ENCODE measurements at regions not wholly inside any gene's neighbourhood (a gene's known extent, or its start where the extent isn't known, plus 50 kb on each side); places are given as distances from the start of the nearest gene placed in this dataset.
"Not testable (repeated sequence)": the region's sequence is repeated elsewhere in the genome, so short reads cannot be mapped to it uniquely, and the experiment has no call there.

GRCh38 chr7:121608183-121608582 is 212.1 kb upstream of the FAM3C start:
- TF ChIP-seq POLR2A (IDR thresholded peaks at IDR 0.05; ENCODE audit: low read length); GATA1 (IDR thresholded peaks at IDR 0.05; ENCODE audit: low read depth, low read length): not testable (repeated sequence)
